H1 (cell line): ENCODE measurements at regions not wholly inside any gene's neighbourhood (a gene's known extent, or its start where the extent isn't known, plus 50 kb on each side); places are given as distances from the start of the nearest gene placed in this dataset.

ENCODE experiments used
- CTCF ChIA-PET: fragments of 300-600 bp; sonication (Branson Sonifier 250); formaldehyde crosslinking; loops from one replicate; lab custom pipeline; 2021; ENCODE audit not compliant: partially characterized antibody; lab: Charles Lee
- POLR2A ChIA-PET: fragments of 300-600 bp; sonication (Branson Sonifier 250); formaldehyde crosslinking; loops from one replicate; lab custom pipeline; 2021; ENCODE audit warnings: inconsistent platforms; ENCODE audit not compliant: partially characterized antibody; lab: Charles Lee
- DNase-seq, 2 experiments: peaks; one replicate each; pipeline versions ENCODE4 v3.0.0 to v3.0.0-alpha.2; 2010 to 2022; ENCODE audit warnings: low spot score in 2 of 2, low read depth in 1 of 2, mixed read lengths in 1 of 2
- FAIRE-seq: peaks from 2 replicates; lab custom pipeline; 2011; peaks lifted over from hg19 to GRCh38; lab: Jason Lieb, UNC
- H2AFZ ChIP-seq: 2 replicates; pipeline ENCODE4 v1.8.1; 2012; ENCODE audit warnings: low read length, inconsistent platforms
- H2AK5ac ChIP-seq: 2 replicates; pipeline ENCODE4 v1.6.1; 2013; ENCODE audit warnings: low read depth, low read length
- H2BK120ac ChIP-seq: replicated peaks from 2 replicates; pipeline ENCODE3; 2013; ENCODE audit warnings: low read depth, low read length, inconsistent platforms
- H2BK12ac ChIP-seq: 2 replicates; pipeline ENCODE4 v1.6.1; 2013; ENCODE audit warnings: low read depth, low read length
- H2BK15ac ChIP-seq: 2 replicates; pipeline ENCODE4 v1.6.1; 2013; ENCODE audit warnings: low read length
- H2BK20ac ChIP-seq: 2 replicates; pipeline ENCODE4 v1.6.1; 2013; ENCODE audit warnings: low read length
- H2BK5ac ChIP-seq: 2 replicates; pipeline ENCODE4 v1.6.1; 2013; ENCODE audit warnings: low read depth, low read length
- H3K14ac ChIP-seq: 2 replicates; pipeline ENCODE4 v1.6.1; 2013; ENCODE audit warnings: inconsistent platforms; ENCODE audit not compliant: insufficient read length
- H3K18ac ChIP-seq: 2 replicates; pipeline ENCODE4 v1.6.1; 2013; ENCODE audit warnings: low read length; ENCODE audit errors: extremely low read depth
- H3K23ac ChIP-seq: 2 replicates; pipeline ENCODE4 v1.6.1; 2013; ENCODE audit warnings: inconsistent platforms; ENCODE audit not compliant: insufficient read length
- H3K23me2 ChIP-seq: 2 replicates; pipeline ENCODE4 v1.6.1; 2013; ENCODE audit warnings: low read depth, low read length
- H3K27ac ChIP-seq: 2 replicates; pipeline ENCODE4 v1.6.1; 2011; ENCODE audit warnings: low read depth, low read length, inconsistent platforms
- H3K27me3 ChIP-seq, 4 experiments: replicated peaks in 1 of 4; 1 replicate in 1 of 4; 2 replicates in 3 of 4; pipeline versions ENCODE4 v1.6.1 to v1.8.1; 2011 to 2013; ENCODE audit warnings: low read length in 3 of 4, mild to moderate bottlenecking in 3 of 4, inconsistent platforms in 2 of 4, mixed read lengths in 2 of 4, moderate library complexity in 1 of 4; ENCODE audit not compliant: control insufficient read depth in 3 of 4, insufficient read depth in 3 of 4; ENCODE audit errors: extremely low read depth in 1 of 4
- H3K36me3 ChIP-seq, 4 experiments: 2 replicates each; pipeline versions ENCODE4 v1.6.1 to v1.8.1; 2011 to 2013; ENCODE audit warnings: mild to moderate bottlenecking in 4 of 4, low read length in 3 of 4, moderate library complexity in 2 of 4, control low read depth in 1 of 4, inconsistent platforms in 1 of 4; ENCODE audit not compliant: insufficient read depth in 4 of 4, control insufficient read depth in 2 of 4
- H3K4ac ChIP-seq: replicated peaks from 2 replicates; pipeline ENCODE3; 2013; ENCODE audit warnings: low read length, low read depth, mixed read lengths, inconsistent platforms; ENCODE audit not compliant: insufficient read length
- H3K4me1 ChIP-seq, 4 experiments: replicated peaks in 1 of 4; 1 replicate in 1 of 4; 2 replicates in 3 of 4; pipeline versions ENCODE4 v1.6.1 to v1.8.1; 2011 to 2013; ENCODE audit warnings: low read length in 3 of 4, inconsistent platforms in 2 of 4, mixed read lengths in 1 of 4; ENCODE audit not compliant: insufficient read depth in 4 of 4, control insufficient read depth in 3 of 4
- H3K4me2 ChIP-seq, 2 experiments: 2 replicates each; pipeline versions ENCODE4 v1.6.1 to v1.8.1; 2011 to 2013; ENCODE audit warnings: low read depth in 2 of 2, low read length in 2 of 2, control low read depth in 1 of 2, inconsistent platforms in 1 of 2, mild to moderate bottlenecking in 1 of 2; ENCODE audit not compliant: insufficient read depth in 1 of 2
- H3K4me3 ChIP-seq, 4 experiments: fragments of 200-600, 300-600 bp in 1 of 4; sonication (generic), shearing (Covaris generic), sonication (Bioruptor Twin) in 1 of 4; 2 replicates each; pipeline versions ENCODE4 v1.5.1 to v1.8.1; 2011 to 2016; ENCODE audit warnings: low read length in 4 of 4, low read depth in 3 of 4, control low read depth in 2 of 4, inconsistent platforms in 2 of 4, mild to moderate bottlenecking in 2 of 4, mixed read lengths in 1 of 4, moderate library complexity in 1 of 4; ENCODE audit not compliant: insufficient read depth in 2 of 4; ENCODE audit errors: extremely low read depth in 1 of 4
- H3K56ac ChIP-seq: replicated peaks from 2 replicates; pipeline ENCODE3; 2013; ENCODE audit warnings: low read depth, mild to moderate bottlenecking, mixed read lengths, low read length, inconsistent platforms; ENCODE audit not compliant: insufficient read length
- H3K79me1 ChIP-seq: 2 replicates; pipeline ENCODE4 v1.6.1; 2013; ENCODE audit warnings: low read depth, low read length, control low read depth
- H3K79me2 ChIP-seq, 2 experiments: 2 replicates each; pipeline versions ENCODE4 v1.6.1 to v1.8.1; 2012 to 2013; ENCODE audit warnings: low read length in 2 of 2, mild to moderate bottlenecking in 2 of 2, inconsistent platforms in 1 of 2; ENCODE audit not compliant: insufficient read depth in 2 of 2, control insufficient read depth in 1 of 2
- H3K9ac ChIP-seq, 4 experiments: replicated peaks in 1 of 4; 1 replicate in 1 of 4; 2 replicates in 3 of 4; pipeline versions ENCODE4 v1.6.1 to v1.8.1; 2011 to 2013; ENCODE audit warnings: low read depth in 3 of 4, low read length in 3 of 4, control low read depth in 2 of 4, mild to moderate bottlenecking in 2 of 4, moderate library complexity in 2 of 4, inconsistent platforms in 1 of 4; ENCODE audit errors: extremely low read depth in 1 of 4
- H3K9me3 ChIP-seq, 2 experiments: 2 replicates each; pipeline versions ENCODE4 v1.6.1 to v1.8.1; 2012 to 2013; ENCODE audit warnings: mild to moderate bottlenecking in 2 of 2, moderate library complexity in 2 of 2, control low read depth in 1 of 2, inconsistent platforms in 1 of 2, low read depth in 1 of 2, low read length in 1 of 2, mixed read lengths in 1 of 2; ENCODE audit not compliant: insufficient read depth in 2 of 2
- H4K20me1 ChIP-seq, 2 experiments: replicated peaks in 1 of 2; 2 replicates each; pipeline versions ENCODE3 to v1.8.1; 2011 to 2013; ENCODE audit warnings: inconsistent platforms in 2 of 2, low read length in 2 of 2, mild to moderate bottlenecking in 1 of 2; ENCODE audit not compliant: insufficient read depth in 2 of 2, control insufficient read depth in 1 of 2
- H4K5ac ChIP-seq: 2 replicates; pipeline ENCODE4 v1.6.1; 2013; ENCODE audit warnings: low read length, low read depth, mixed read lengths, inconsistent platforms; ENCODE audit not compliant: insufficient read length
- H4K8ac ChIP-seq: 2 replicates; pipeline ENCODE4 v1.8.0; 2013; ENCODE audit warnings: mild to moderate bottlenecking, moderate library complexity, low read length, inconsistent platforms; ENCODE audit not compliant: insufficient read depth; ENCODE audit errors: extremely low read depth
- H4K91ac ChIP-seq: replicated peaks from 2 replicates; pipeline ENCODE3; 2013; ENCODE audit warnings: low read length, mixed read lengths, inconsistent platforms; ENCODE audit not compliant: insufficient read length
- BACH1 ChIP-seq: IDR thresholded peaks from 2 replicates; pipeline ENCODE4 v1.6.1; 2012; ENCODE audit warnings: low read length, improper control_type of control experiment
- HDAC2 ChIP-seq, 2 experiments: fragments of 300-600 bp in 1 of 2; sonication (generic) in 1 of 2; IDR thresholded peaks; 2 replicates each; pipeline ENCODE4 v1.6.1; 2011 to 2012; ENCODE audit warnings: low read depth in 2 of 2, low read length in 2 of 2, mild to moderate bottlenecking in 2 of 2, moderate library complexity in 2 of 2, borderline replicate concordance in 1 of 2, inconsistent platforms in 1 of 2
- MAFK ChIP-seq: IDR thresholded peaks from 2 replicates; pipeline ENCODE4 v1.6.1; 2012; ENCODE audit warnings: low read depth, mild to moderate bottlenecking, improper control_type of control experiment, low read length
- POU5F1 ChIP-seq: IDR thresholded peaks from 2 replicates; pipeline ENCODE4 v1.6.1; 2011; ENCODE audit warnings: low read depth, mild to moderate bottlenecking, low read length, moderate library complexity
- RBBP5 ChIP-seq: IDR thresholded peaks from 2 replicates; pipeline ENCODE4 v1.7.1; 2012; ENCODE audit warnings: low read depth, mild to moderate bottlenecking, inconsistent platforms, low read length, moderate library complexity, borderline replicate concordance
- SP2 ChIP-seq: IDR thresholded peaks from 2 replicates; pipeline ENCODE4 v1.6.1; 2012; ENCODE audit warnings: mild to moderate bottlenecking, low read length, inconsistent platforms
- SUZ12 ChIP-seq: fragments of 200-600 bp; sonication (generic); IDR thresholded peaks from 2 replicates; pipeline ENCODE4 v1.6.1; 2012; ENCODE audit warnings: mild to moderate bottlenecking, inconsistent platforms, low read length, moderate library complexity, mixed read lengths
- YY1 ChIP-seq: IDR thresholded peaks from 2 replicates; pipeline ENCODE4 v1.6.1; 2011; ENCODE audit warnings: low read depth, mild to moderate bottlenecking, low read length
- WGBS, 2 experiments: shearing (Covaris generic) in 1 of 2; methylation state at CpG; one replicate each; pipeline versions ENCODE4 v1.1.6 to v1.1.7; 2013 to 2015; ENCODE audit warnings: low lambda C conversion rate in 2 of 2, mixed read lengths in 2 of 2, inconsistent platforms in 1 of 2, low coverage in 1 of 2, missing lambda C conversion rate in 1 of 2; ENCODE audit not compliant: insufficient replicate concordance in 2 of 2, insufficient coverage in 1 of 2, insufficient read length in 1 of 2; ENCODE audit errors: extremely low coverage in 1 of 2, missing lambda C conversion rate in 1 of 2; 5-methylcytosine and 5-hydroxymethylcytosine counted together

- Histone ChIP-seq H4K91ac (no peak overlapping the region), H3K56ac (no peak overlapping the region), H3K9me3 (no peaks in the 10 kb centered on the region), H3K23ac (no peak overlapping the region), H3K27ac (no peak overlapping the region), H3K9ac (no peak overlapping the region), H3K79me2 (no peaks in the 10 kb centered on the region), H4K20me1 (no peaks in the 10 kb centered on the region), H4K8ac (peak overlapping the region; percentile 83), H3K18ac (no peak overlapping the region), H3K4me2 (no peak overlapping the region), H3K14ac (no peak overlapping the region), H2BK20ac (no peak overlapping the region), H4K5ac (no peak overlapping the region), H2BK12ac (no peak overlapping the region), H2BK5ac (no peak overlapping the region), H3K23me2 (peaks cover 8% of the 10 kb centered on the region; the same call in 1 of the 2 replicates), H2AFZ (no peak overlapping the region), H3K79me1 (no peaks in the 10 kb centered on the region), H2AK5ac (no peak overlapping the region), H2BK15ac (no peak overlapping the region), H2BK120ac (no peak overlapping the region), H3K4me3 (no peak overlapping the region), H3K4ac (no peak overlapping the region), H3K4me1 (peaks cover 0 to 9% (median under 1%) of the 10 kb centered on the region in 4 experiments; a peak in 3 of 7 replicates), H3K36me3 (no peaks in the 10 kb centered on the region; a peak in 1 of 8 replicates), H3K27me3 (no peaks in the 10 kb centered on the region)
- DNase-seq: peak in 1 of 2 experiments; percentile 43
- POLR2A ChIA-PET: no interaction called here
- no peak for FAIRE-seq
- WGBS, 2 experiments: 91% methylated on average over 4 of the region's 4 CpGs; no CpG with 5 or more reads in 1 of the 2 experiments
- CTCF ChIA-PET: no interaction called here
- TF ChIP-seq SUZ12 (no peak), BACH1 (no peak), MAFK (no peak), RBBP5 (no peak), POU5F1 (no peak), HDAC2 (IDR thresholded peaks at IDR 0.05; ENCODE audit: borderline replicate concordance in 1 of 2, low read depth in 2 of 2, low read length in 2 of 2) (no peak), YY1 (no peak), SP2 (no peak)
Measured at GRCh38 chr14:101116065-101116464, 212.5 kb upstream of the RTL1 start.
